DMS114 treated with DMSO at 0.1 percent for 48 hours (cell line): ENCODE measurements at regions not wholly inside any gene's neighbourhood (a gene's known extent, or its start where the extent isn't known, plus 50 kb on each side); places are given as distances from the start of the nearest gene placed in this dataset.

ENCODE experiments used
- DNase-seq: peaks from one replicate; lab custom pipeline; 2025; ENCODE audit not compliant: unreplicated experiment; lab: John Stamatoyannopoulos, UW

DNA sequence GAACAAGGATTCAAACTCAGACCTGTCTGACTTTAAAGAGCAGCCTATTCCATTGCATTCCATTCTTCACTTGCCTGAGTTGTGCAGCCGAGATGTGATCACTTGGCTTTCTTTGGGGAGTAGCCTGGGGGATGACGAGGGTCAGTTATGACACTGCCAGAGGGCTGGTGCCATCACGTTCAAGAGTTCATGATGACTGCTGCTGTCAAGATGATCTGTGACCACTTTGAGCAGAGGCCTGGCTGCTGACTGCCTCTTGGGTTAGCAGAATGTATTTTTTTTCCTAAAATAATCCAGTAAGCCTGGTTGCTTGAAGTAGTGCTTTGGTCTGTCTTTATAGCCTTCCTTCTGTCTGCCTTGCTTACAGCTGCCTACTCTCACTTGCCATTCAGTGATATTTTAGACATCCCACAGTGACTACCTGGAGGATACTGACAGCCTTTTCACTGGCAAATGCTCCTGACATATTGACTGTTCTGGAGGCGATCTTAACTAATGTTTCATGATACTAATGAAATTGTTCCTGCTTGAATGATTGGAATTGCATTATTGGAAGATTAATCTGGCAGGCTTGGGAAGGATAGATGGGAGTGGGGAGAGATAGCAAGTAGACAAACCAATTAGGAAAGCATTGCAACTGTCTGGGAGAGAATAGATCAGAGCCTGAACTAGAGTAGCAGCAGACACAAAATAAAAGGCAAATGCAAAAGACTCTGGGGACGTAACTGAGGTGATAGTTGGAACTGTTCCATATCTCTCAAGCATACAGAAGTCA lies 221.6 kb upstream of the LCORL start:
- no peak for DNase-seq

- no peak for DNase-seq
Observed at GRCh38 chr4:18241727-18242126, 220.2 kb upstream of the LCORL start.

GRCh38 chr4:18234108-18234507 lies 212.6 kb upstream of the LCORL start:
- no peak for DNase-seq

GRCh38 chr4:18231726-18232125 lies 210.2 kb upstream of the LCORL start:
- DNase-seq: no peak

DNA sequence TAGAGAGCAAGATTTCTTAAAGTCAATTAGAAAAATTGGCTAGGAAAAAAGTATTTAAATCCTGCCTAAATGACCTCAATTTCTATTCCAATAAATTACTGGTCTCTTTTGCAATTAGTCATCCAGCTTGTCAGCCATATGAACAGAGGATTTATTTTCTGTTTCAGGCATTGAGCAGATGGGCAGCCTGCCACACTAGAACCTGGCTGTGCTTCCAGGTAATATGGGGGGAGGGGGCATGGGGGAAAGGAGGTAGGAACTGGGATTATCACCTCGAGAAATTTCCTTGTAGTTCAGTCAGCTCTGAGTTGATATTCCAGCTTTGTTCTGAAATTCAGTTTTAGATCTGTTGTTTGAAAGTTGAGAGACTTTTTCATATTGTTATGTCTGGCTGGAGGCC lies 206.3 kb upstream of the LCORL start:
- no peak for DNase-seq

DNA sequence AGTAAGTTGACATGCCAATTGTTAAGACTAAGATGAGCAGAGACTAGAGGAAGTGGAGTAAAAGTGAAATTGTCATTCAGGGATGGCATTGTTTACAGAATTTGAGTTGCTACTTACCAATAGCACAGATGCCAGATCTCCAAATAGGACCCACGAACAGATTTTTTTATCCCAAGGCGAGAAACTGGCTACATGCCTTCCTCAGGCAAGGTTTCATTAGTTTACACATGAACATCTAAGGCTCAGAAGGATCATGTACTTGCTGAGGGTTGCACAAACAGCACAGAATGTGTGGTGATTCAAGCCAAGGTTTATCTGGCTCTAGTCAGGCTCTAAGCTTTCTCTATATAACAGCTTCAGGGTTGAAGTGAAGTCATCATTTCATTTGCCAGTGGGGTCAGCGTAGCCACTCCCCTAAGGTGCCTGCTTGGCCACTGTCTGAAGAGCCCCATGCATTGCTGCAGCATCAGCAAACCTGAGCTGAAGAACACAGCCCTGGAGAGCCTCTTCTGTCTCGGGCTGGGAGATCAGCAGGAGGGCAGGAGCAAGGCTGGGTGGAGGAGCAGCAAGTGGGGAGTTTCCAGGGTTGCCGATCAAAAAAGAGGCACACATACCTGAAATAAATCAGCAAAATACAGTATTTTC lies 193.0 kb upstream of the LCORL start:
- no peak for DNase-seq

GRCh38 chr4:18213576-18214198 lies 192.1 kb upstream of the LCORL start:
- no peak for DNase-seq

DNA sequence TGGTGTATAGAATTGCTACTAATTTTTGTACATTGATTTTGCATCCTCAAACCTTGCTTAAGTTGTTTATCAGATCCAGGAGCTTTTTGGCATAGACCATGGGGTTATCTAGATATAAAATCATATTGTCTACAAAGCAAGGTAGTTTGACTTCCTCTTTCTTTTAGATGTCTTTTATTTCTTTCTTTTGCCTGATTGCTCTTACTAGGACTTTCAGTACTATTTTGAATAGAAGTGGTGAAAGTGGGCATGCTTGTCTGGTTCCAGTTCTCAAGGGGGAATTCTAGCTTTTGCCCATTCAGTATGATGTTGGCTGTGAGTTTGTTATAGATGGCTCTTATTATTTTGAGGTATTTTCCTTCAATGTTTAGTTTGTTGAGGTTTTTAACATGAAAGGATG lies 187.9 kb upstream of the LCORL start:
- no peak for DNase-seq

GRCh38 chr4:18203966-18204365 lies 182.4 kb upstream of the LCORL start:
- no peak for DNase-seq

- no peak for DNase-seq
Observed at GRCh38 chr4:18202486-18202885, 180.9 kb upstream of the LCORL start.

GRCh38 chr4:18201885-18202284 lies 180.3 kb upstream of the LCORL start:
- no peak for DNase-seq

DNA sequence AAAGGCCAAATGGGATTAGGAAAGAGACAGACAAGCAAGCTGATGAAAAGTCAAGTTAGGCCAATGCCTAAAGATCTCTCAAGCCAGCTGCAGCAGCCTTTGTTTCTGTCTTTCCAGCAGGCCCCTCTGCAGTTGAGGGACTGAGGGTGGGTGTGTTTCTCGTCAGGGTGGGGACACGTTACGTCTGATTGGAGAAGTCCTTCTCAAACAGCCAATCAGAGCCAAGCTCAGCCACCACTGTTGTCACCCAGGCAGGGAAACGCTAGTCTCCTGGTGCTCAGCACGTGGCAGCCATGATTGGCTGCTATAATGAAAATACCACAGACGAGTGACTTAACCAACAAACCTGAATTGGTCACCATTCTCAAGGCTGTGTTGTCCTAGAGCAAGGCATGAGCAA lies 177.1 kb upstream of the LCORL start:
- DNase-seq: no peak

DNA sequence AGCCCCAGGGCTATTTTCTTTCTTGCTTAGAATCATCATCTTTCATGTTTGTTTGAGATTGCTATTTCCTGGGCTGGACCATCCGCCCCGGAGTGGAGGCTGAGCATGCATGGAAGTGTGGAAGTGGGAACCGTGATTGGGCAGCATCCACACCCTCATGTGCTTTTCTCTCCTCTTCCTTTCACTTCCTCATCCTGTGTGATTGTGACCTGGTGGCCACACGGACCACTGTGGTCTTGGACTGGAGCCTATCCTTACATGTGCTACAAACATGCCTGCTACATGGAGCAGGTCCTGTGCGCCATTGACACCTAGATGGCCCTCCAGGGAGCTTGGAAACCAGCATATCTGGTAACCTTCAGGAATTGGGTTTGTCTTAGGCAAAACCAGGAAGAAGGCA lies 175.9 kb upstream of the LCORL start:
- no peak for DNase-seq

DNA sequence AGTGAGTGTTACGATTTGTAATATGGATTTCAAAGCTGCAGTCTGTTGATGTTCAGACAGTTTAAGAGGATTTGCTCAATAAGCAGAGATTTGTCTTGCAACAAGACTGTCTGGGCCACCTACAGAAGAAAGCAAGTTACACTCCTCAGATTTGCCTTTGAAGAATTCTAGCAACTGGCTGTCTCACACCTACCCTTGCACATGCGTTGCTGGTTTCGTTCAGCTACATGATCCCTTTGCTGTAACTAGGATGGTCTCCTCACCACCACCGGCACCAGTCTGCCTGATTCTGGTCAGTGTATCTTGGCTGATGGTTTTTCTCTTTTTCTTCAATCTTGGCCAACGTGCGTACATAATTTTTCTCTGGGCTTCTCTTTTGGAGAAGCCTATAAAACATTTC lies 172.7 kb upstream of the LCORL start:
- DNase-seq: no peak

DNA sequence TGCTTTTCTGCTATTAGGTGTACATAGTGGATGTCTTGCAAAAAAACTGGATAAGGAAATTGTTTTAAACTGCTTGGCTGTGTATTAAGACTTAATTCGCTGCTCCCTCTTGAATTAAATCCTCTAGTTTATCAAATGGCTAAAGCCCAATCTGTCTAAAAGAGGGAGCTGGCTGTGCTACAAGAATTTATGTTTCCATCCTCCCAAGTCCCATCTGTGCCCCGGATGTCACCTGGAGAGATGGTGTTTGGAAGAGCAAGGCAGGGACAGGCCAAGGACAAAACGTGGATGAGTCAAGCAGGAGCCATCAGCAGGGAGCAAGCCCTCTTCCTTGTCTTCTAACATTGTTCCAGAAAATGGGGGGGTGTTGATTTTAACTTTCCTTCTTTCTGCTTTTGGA lies 171.3 kb upstream of the LCORL start:
- DNase-seq: no peak

- no peak for DNase-seq
Observed at GRCh38 chr4:18185491-18185890, 163.9 kb upstream of the LCORL start.

GRCh38 chr4:18180892-18181291 lies 159.3 kb upstream of the LCORL start:
- DNase-seq: no peak

GRCh38 chr4:18180122-18180521 lies 158.6 kb upstream of the LCORL start:
- DNase-seq: no peak

DNA sequence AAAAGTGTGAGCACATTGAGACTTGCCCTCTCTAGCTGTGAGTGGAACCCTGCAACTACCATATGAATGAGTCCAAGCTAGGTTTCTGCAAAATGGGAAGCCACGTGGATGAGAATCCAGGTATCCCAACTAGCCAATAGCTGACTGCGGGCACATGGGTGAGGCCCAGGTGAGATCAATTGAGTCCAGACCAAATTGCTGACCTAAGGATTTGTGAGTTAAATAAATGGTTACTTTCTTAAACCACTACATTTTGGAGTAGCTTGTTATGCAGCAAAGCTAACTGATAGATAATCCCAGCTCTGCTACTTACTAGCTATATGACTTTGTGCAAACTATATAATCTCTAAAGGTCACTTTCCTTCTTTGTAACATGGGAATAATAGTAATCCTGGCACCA lies 150.3 kb upstream of the LCORL start:
- DNase-seq: no peak

- DNase-seq: no peak
Observed at GRCh38 chr4:18167831-18168230, 146.3 kb upstream of the LCORL start.

- DNase-seq: no peak
Observed at GRCh38 chr4:18166925-18167324, 145.4 kb upstream of the LCORL start.

GRCh38 chr4:18162453-18162852 lies 140.9 kb upstream of the LCORL start:
- no peak for DNase-seq
